HG03159 (cell line): ENCODE measurements at regions not wholly inside any gene's neighbourhood (a gene's known extent, or its start where the extent isn't known, plus 50 kb on each side); places are given as distances from the start of the nearest gene placed in this dataset.

Experiments
- ATAC-seq: cut with Tn5 transposase; IDR thresholded peaks from one replicate; pipeline ENCODE4 v1.9.1; 2021; ENCODE audit warnings: mild to moderate bottlenecking, moderate library complexity; ENCODE audit not compliant: unreplicated experiment

GRCh38 chr4:22220965-22221364, 272.4 kb upstream of the KCNIP4 start:
- ATAC-seq: no peak

- no peak for ATAC-seq
Observed at GRCh38 chr4:22217480-22217879, 268.9 kb upstream of the KCNIP4 start.

GRCh38 chr4:22216278-22216677, 267.7 kb upstream of the KCNIP4 start:
- ATAC-seq: no peak

- ATAC-seq: no peak
Observed at GRCh38 chr4:22215084-22215483, 266.5 kb upstream of the KCNIP4 start.

- ATAC-seq: no peak
Observed at GRCh38 chr4:22203711-22204011, 255.1 kb upstream of the KCNIP4 start.

GRCh38 chr4:22202975-22203710, 254.6 kb upstream of the KCNIP4 start:
- ATAC-seq: no peak

- ATAC-seq: no peak
Observed at GRCh38 chr4:22202246-22202974, 253.8 kb upstream of the KCNIP4 start.

GRCh38 chr4:22201256-22201655, 252.7 kb upstream of the KCNIP4 start:
- no peak for ATAC-seq

- no peak for ATAC-seq
Observed at GRCh38 chr4:22196551-22196950, 248.0 kb upstream of the KCNIP4 start.

- no peak for ATAC-seq
Observed at GRCh38 chr4:22192084-22192511, 243.5 kb upstream of the KCNIP4 start.

- no peak for ATAC-seq
Observed at GRCh38 chr4:22191565-22191964, 243.0 kb upstream of the KCNIP4 start.

- no peak for ATAC-seq
Observed at GRCh38 chr4:22190855-22191254, 242.3 kb upstream of the KCNIP4 start.

- ATAC-seq: no peak
Observed at GRCh38 chr4:22187203-22187820, 238.7 kb upstream of the KCNIP4 start.

GRCh38 chr4:22181736-22182135, 233.2 kb upstream of the KCNIP4 start:
- ATAC-seq: no peak

- ATAC-seq: no peak
Observed at GRCh38 chr4:22179124-22179874, 230.7 kb upstream of the KCNIP4 start.

GRCh38 chr4:22174640-22175039, 226.1 kb upstream of the KCNIP4 start:
- no peak for ATAC-seq

GRCh38 chr4:22170353-22170752, 221.8 kb upstream of the KCNIP4 start:
- ATAC-seq: no peak

- ATAC-seq: no peak
Observed at GRCh38 chr4:22167201-22167600, 218.6 kb upstream of the KCNIP4 start.

GRCh38 chr4:22162454-22162853, 213.9 kb upstream of the KCNIP4 start:
- no peak for ATAC-seq

GRCh38 chr4:22130741-22131140, 182.2 kb upstream of the KCNIP4 start:
- ATAC-seq: no peak

- ATAC-seq: no peak
Observed at GRCh38 chr4:22129454-22130029, 181.0 kb upstream of the KCNIP4 start.
